ENCODE measurements at regions not wholly inside any gene's neighbourhood (a gene's known extent, or its start where the extent isn't known, plus 50 kb on each side); places are given as distances from the start of the nearest gene placed in this dataset.
A peak's percentile ranks its signal among the peaks of the same experiment; 100 is the strongest.

DNA sequence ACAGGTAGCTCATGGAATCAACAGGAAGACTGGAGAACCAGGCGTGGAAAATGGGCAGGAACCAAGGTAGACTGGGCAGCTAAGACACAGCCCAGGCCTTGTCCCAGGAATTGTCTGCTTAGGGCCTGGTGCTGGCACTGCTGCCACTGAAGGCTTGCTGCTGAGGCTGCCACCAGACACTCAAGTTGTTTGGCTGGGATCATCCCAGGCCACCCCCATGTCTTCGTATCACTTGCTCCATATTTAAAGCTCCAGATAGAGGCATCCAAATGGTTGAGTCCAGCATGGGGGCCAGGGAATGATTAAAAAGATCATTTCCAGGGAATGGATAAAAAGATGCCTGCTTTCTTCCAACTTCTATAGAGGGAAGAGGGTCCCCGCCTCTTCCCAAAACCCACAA lies 107.4 kb upstream of the GADD45A start:
- H3K14ac ChIP-seq (ENCODE audit: low read length), result no peak overlapping the region
- H2BK120ac ChIP-seq (ENCODE audit: low read depth, low read length), result peak overlapping the region; percentile 38
- no peak overlapping the region for H4K8ac ChIP-seq (ENCODE audit: low read depth, low read length)
- H3K4me1 ChIP-seq (ENCODE audit: control insufficient read depth in 2 of 2, insufficient read depth in 1 of 2, low read depth in 1 of 2, low read length in 2 of 2), result peaks cover 0 to 3% of the 10 kb centered on the region in 2 donors
- no peaks in the 10 kb centered on the region for H3K79me1 ChIP-seq (ENCODE audit: low read depth, low read length)
- no peak for DNase-seq (ENCODE audit: low spot score)
- H3K27ac ChIP-seq (replicated peaks; ENCODE audit: low read length), result no peak overlapping the region
- no peak overlapping the region for H2BK12ac ChIP-seq (ENCODE audit: low read length)
- no peak overlapping the region for H3K9ac ChIP-seq (ENCODE audit: low read depth, low read length, poor library complexity)
- no peak overlapping the region for H3K4me2 ChIP-seq (ENCODE audit: insufficient read depth, low read length, poor library complexity, severe bottlenecking)
- H2AFZ ChIP-seq (ENCODE audit: low read length), result no peak overlapping the region
- H3K9me3 ChIP-seq (replicated peaks in 1 of 2; ENCODE audit: control insufficient read depth in 2 of 2, insufficient read depth in 1 of 2, low read depth in 1 of 2, low read length in 2 of 2), result no peaks in the 10 kb centered on the region
- no peak overlapping the region for H3K4ac ChIP-seq (ENCODE audit: low read length)
- no peak overlapping the region for H4K91ac ChIP-seq (ENCODE audit: low read depth, low read length, poor library complexity)
- no CpG with 5 or more reads among the region's 3 CpGs for WGBS, 2 donors (ENCODE audit: extremely low coverage in 2 of 2, insufficient read length in 2 of 2, insufficient replicate concordance in 1 of 2)
- H3K4me3 ChIP-seq (ENCODE audit: low read length in 2 of 2), result no peak overlapping the region
- no peak overlapping the region for H3K23ac ChIP-seq (ENCODE audit: low read depth, low read length, poor library complexity)
- H3K36me3 ChIP-seq (replicated peaks in 1 of 2; ENCODE audit: control insufficient read depth in 2 of 2, insufficient read depth in 2 of 2, low read length in 2 of 2), result no peaks in the 10 kb centered on the region
- no peaks in the 10 kb centered on the region for H3K27me3 ChIP-seq (ENCODE audit: control insufficient read depth in 3 of 3, insufficient read depth in 3 of 3, low read depth in 1 of 3, low read length in 3 of 3)
- no peak overlapping the region for H2AK5ac ChIP-seq (ENCODE audit: low read depth, low read length)
- no peak overlapping the region for H2BK5ac ChIP-seq (ENCODE audit: low read length)
- H2BK15ac ChIP-seq (ENCODE audit: low read length), result no peak overlapping the region
- H3K18ac ChIP-seq (ENCODE audit: low read length), result no peak overlapping the region

DNA sequence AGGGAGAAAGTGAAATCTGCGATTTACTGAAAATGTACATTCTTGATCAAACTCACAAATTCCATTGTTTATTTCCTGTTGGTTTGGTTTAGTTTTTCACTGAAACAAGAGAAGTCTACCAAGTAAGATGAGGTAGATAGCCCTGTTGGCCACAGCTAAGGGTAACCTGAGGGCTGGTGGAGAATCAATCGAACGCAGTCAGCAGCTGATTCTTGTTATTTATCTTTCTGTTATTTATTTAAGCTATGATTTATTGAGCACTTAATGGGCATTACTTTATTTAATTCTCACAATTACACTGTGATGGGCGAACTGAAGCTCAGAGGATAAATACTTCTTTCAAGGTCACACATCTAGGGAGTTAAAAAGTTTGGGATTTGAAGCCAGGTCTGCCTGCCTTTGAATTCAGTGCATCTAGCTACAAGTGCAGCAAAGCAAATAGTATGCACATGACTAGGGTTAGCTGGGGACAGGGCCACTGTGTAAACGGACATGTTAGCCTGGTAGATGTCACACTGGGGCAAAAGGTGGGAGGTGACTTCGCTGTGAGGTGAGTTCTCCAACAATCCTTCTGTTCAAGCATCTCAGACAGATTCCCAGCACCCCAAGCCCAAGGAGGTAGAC lies 106.5 kb upstream of the GADD45A start:
- Histone ChIP-seq H2BK120ac (ENCODE audit: low read depth, low read length) (no peak overlapping the region), H2AFZ (ENCODE audit: low read length) (no peak overlapping the region), H2AK5ac (ENCODE audit: low read depth, low read length) (no peak overlapping the region), H3K79me1 (ENCODE audit: low read depth, low read length) (no peaks in the 10 kb centered on the region), H2BK12ac (ENCODE audit: low read length) (no peak overlapping the region), H3K27me3 (ENCODE audit: control insufficient read depth in 3 of 3, insufficient read depth in 3 of 3, low read depth in 1 of 3, low read length in 3 of 3) (no peaks in the 10 kb centered on the region), H3K36me3 (replicated peaks in 1 of 2; ENCODE audit: control insufficient read depth in 2 of 2, insufficient read depth in 2 of 2, low read length in 2 of 2) (no peaks in the 10 kb centered on the region), H3K9ac (ENCODE audit: low read depth, low read length, poor library complexity) (no peak overlapping the region), H3K27ac (replicated peaks; ENCODE audit: low read length) (no peak overlapping the region), H4K91ac (ENCODE audit: low read depth, low read length, poor library complexity) (no peak overlapping the region), H3K23ac (ENCODE audit: low read depth, low read length, poor library complexity) (no peak overlapping the region), H2BK15ac (ENCODE audit: low read length) (no peak overlapping the region), H3K9me3 (replicated peaks in 1 of 2; ENCODE audit: control insufficient read depth in 2 of 2, insufficient read depth in 1 of 2, low read depth in 1 of 2, low read length in 2 of 2) (no peaks in the 10 kb centered on the region), H3K4me2 (ENCODE audit: insufficient read depth, low read length, poor library complexity, severe bottlenecking) (no peak overlapping the region), H3K14ac (ENCODE audit: low read length) (no peak overlapping the region), H2BK5ac (ENCODE audit: low read length) (no peak overlapping the region), H3K18ac (ENCODE audit: low read length) (no peak overlapping the region), H4K8ac (ENCODE audit: low read depth, low read length) (no peak overlapping the region), H3K4me1 (ENCODE audit: control insufficient read depth in 2 of 2, insufficient read depth in 1 of 2, low read depth in 1 of 2, low read length in 2 of 2) (peaks cover 1 to 3% of the 10 kb centered on the region in 2 donors), H3K4ac (ENCODE audit: low read length) (no peak overlapping the region), H3K4me3 (ENCODE audit: low read length in 2 of 2) (no peak overlapping the region)
- no CpG with 5 or more reads among the region's 6 CpGs for WGBS, 2 donors (ENCODE audit: extremely low coverage in 2 of 2, insufficient read length in 2 of 2, insufficient replicate concordance in 1 of 2)
- DNase-seq (ENCODE audit: low spot score), result no peak

DNA sequence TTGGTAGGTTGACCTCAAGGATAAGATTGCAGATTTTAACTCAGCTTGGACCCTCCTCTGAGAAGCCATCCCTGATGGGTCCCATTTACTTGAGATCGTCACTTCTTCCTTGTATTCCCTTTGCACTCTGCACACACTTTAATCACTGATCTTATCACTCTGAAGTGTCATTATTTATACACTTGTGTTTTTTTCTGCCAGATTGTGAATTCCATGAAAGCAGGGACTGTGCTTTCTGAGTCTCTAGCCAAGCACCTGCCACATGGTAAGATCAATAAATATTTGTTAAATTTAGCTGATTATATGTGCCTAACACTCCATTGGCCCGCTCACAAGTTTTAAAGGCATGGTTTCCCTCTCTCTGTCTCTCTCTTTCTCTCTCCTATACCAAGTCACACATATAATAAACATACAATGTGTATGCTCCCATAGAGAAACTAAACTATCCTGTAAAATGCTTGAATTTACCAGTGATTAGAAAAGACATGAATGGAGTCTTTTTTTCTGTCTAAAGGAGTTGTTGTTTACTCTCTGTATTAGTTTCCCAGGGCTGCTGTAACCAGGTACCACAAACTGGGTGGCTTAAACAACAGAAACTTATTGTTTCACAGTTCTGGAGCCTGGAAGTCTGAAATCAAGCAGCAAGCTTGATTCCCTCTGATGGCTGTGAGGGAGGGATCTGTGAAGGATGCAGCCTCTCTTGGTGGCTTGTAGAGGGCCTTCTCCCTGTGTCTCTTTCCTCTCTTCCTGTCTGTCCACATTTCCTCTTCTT lies 105.2 kb upstream of the GADD45A start:
- H3K27me3 ChIP-seq (ENCODE audit: control insufficient read depth in 3 of 3, insufficient read depth in 3 of 3, low read depth in 1 of 3, low read length in 3 of 3), result no peaks in the 10 kb centered on the region
- H2BK12ac ChIP-seq (ENCODE audit: low read length), result no peak overlapping the region
- H3K4me3 ChIP-seq (ENCODE audit: low read length in 2 of 2), result no peak overlapping the region
- WGBS, 2 donors (ENCODE audit: extremely low coverage in 2 of 2, insufficient read length in 2 of 2, insufficient replicate concordance in 1 of 2), result no CpG with 5 or more reads among the region's 2 CpGs
- H3K14ac ChIP-seq (ENCODE audit: low read length), result no peak overlapping the region
- H4K8ac ChIP-seq (ENCODE audit: low read depth, low read length), result no peak overlapping the region
- no peak overlapping the region for H4K91ac ChIP-seq (ENCODE audit: low read depth, low read length, poor library complexity)
- no peak overlapping the region for H3K27ac ChIP-seq (replicated peaks; ENCODE audit: low read length)
- peaks cover 1 to 4% of the 10 kb centered on the region in 2 donors for H3K4me1 ChIP-seq (ENCODE audit: control insufficient read depth in 2 of 2, insufficient read depth in 1 of 2, low read depth in 1 of 2, low read length in 2 of 2)
- no peak for DNase-seq (ENCODE audit: low spot score)
- no peak overlapping the region for H2AFZ ChIP-seq (ENCODE audit: low read length)
- no peak overlapping the region for H3K23ac ChIP-seq (ENCODE audit: low read depth, low read length, poor library complexity)
- no peaks in the 10 kb centered on the region for H3K79me1 ChIP-seq (ENCODE audit: low read depth, low read length)
- H2BK5ac ChIP-seq (ENCODE audit: low read length), result no peak overlapping the region
- H3K4ac ChIP-seq (ENCODE audit: low read length), result no peak overlapping the region
- no peaks in the 10 kb centered on the region for H3K9me3 ChIP-seq (replicated peaks in 1 of 2; ENCODE audit: control insufficient read depth in 2 of 2, insufficient read depth in 1 of 2, low read depth in 1 of 2, low read length in 2 of 2)
- no peak overlapping the region for H2AK5ac ChIP-seq (ENCODE audit: low read depth, low read length)
- H2BK15ac ChIP-seq (ENCODE audit: low read length), result no peak overlapping the region
- H3K4me2 ChIP-seq (ENCODE audit: insufficient read depth, low read length, poor library complexity, severe bottlenecking), result no peak overlapping the region
- H3K9ac ChIP-seq (ENCODE audit: low read depth, low read length, poor library complexity), result no peak overlapping the region
- no peak overlapping the region for H2BK120ac ChIP-seq (ENCODE audit: low read depth, low read length)
- no peaks in the 10 kb centered on the region for H3K36me3 ChIP-seq (replicated peaks in 1 of 2; ENCODE audit: control insufficient read depth in 2 of 2, insufficient read depth in 2 of 2, low read length in 2 of 2)
- H3K18ac ChIP-seq (ENCODE audit: low read length), result no peak overlapping the region

- no peaks in the 10 kb centered on the region for H3K36me3 ChIP-seq (replicated peaks in 1 of 2; ENCODE audit: control insufficient read depth in 2 of 2, insufficient read depth in 2 of 2, low read length in 2 of 2)
- no peak overlapping the region for H2BK120ac ChIP-seq (ENCODE audit: low read depth, low read length)
- H3K23ac ChIP-seq (ENCODE audit: low read depth, low read length, poor library complexity), result no peak overlapping the region
- no CpG with 5 or more reads among the region's 4 CpGs for WGBS, 2 donors (ENCODE audit: extremely low coverage in 2 of 2, insufficient read length in 2 of 2, insufficient replicate concordance in 1 of 2)
- H2BK12ac ChIP-seq (ENCODE audit: low read length), result no peak overlapping the region
- H3K27ac ChIP-seq (replicated peaks; ENCODE audit: low read length), result no peak overlapping the region
- DNase-seq (ENCODE audit: low spot score), result no peak
- H3K4me1 ChIP-seq (ENCODE audit: control insufficient read depth in 2 of 2, insufficient read depth in 1 of 2, low read depth in 1 of 2, low read length in 2 of 2), result peaks cover 1 to 4% of the 10 kb centered on the region in 2 donors
- no peak overlapping the region for H4K8ac ChIP-seq (ENCODE audit: low read depth, low read length)
- H3K9ac ChIP-seq (ENCODE audit: low read depth, low read length, poor library complexity), result no peak overlapping the region
- no peak overlapping the region for H3K14ac ChIP-seq (ENCODE audit: low read length)
- H3K4me2 ChIP-seq (ENCODE audit: insufficient read depth, low read length, poor library complexity, severe bottlenecking), result no peak overlapping the region
- no peak overlapping the region for H3K18ac ChIP-seq (ENCODE audit: low read length)
- H2BK5ac ChIP-seq (ENCODE audit: low read length), result no peak overlapping the region
- H3K27me3 ChIP-seq (ENCODE audit: control insufficient read depth in 3 of 3, insufficient read depth in 3 of 3, low read depth in 1 of 3, low read length in 3 of 3), result no peaks in the 10 kb centered on the region
- no peak overlapping the region for H2AK5ac ChIP-seq (ENCODE audit: low read depth, low read length)
- H2AFZ ChIP-seq (ENCODE audit: low read length), result no peak overlapping the region
- H4K91ac ChIP-seq (ENCODE audit: low read depth, low read length, poor library complexity), result no peak overlapping the region
- no peaks in the 10 kb centered on the region for H3K9me3 ChIP-seq (replicated peaks in 1 of 2; ENCODE audit: control insufficient read depth in 2 of 2, insufficient read depth in 1 of 2, low read depth in 1 of 2, low read length in 2 of 2)
- no peak overlapping the region for H3K4ac ChIP-seq (ENCODE audit: low read length)
- no peaks in the 10 kb centered on the region for H3K79me1 ChIP-seq (ENCODE audit: low read depth, low read length)
- no peak overlapping the region for H2BK15ac ChIP-seq (ENCODE audit: low read length)
- H3K4me3 ChIP-seq (ENCODE audit: low read length in 2 of 2), result no peak overlapping the region
These were observed 104.2 kb upstream of the GADD45A start for GRCh38 chr1:67580691-67581403.

Measured in neuronal stem cell (in vitro differentiated cells).